NCI-H2081 treated with DMSO at 0.1 percent for 48 hours (cell line): ENCODE measurements at regions not wholly inside any gene's neighbourhood (a gene's known extent, or its start where the extent isn't known, plus 50 kb on each side); places are given as distances from the start of the nearest gene placed in this dataset.

Experiments used
- DNase-seq: peaks from one replicate; lab custom pipeline; 2025; lab: John Stamatoyannopoulos, UW

DNA sequence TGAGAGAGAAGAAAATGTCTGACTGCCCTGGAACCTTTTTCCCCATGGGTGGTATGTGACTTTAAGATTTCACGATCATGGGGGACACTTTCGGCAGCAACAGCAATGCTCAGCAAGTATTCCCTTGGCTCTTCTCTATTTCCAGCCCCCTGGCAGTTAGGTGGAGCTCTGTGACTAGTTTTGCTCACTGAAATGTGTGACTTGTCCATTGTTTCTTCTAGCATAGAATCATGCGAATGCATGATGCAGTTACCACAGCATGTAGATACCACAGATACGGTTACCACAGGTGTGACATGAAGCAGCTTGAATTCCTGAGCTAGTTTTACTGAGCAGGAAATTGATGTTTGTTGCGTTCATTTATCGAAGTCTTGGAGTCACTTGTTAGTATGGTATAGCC is 1034.5 kb upstream of the EEF2KMT start:
- no peak for DNase-seq

DNA sequence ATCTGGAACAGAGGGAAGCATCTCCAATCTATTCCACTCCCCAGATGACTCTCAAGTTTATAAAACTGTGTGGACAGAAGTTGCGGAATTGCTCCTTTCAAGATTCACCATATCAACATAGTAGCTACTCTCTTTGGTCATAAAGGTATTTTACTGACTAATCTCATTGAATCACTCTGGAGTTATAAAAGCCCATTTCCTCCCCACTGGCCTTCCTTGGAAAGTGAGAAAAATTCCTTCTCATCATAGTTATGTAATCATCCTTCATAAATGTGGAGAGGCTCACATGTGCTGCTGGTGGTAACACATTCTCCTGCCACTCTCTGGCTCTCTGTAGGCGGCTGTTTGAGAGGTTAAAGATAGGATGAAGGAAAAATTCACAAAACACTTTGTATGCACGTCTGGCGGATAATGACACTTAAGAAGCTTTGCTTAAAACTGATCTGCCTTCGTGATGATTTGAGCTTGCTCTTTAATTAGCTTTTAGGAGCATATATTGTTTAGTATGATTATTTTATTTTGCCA is 1034.0 kb upstream of the EEF2KMT start:
- DNase-seq, result no peak

DNA sequence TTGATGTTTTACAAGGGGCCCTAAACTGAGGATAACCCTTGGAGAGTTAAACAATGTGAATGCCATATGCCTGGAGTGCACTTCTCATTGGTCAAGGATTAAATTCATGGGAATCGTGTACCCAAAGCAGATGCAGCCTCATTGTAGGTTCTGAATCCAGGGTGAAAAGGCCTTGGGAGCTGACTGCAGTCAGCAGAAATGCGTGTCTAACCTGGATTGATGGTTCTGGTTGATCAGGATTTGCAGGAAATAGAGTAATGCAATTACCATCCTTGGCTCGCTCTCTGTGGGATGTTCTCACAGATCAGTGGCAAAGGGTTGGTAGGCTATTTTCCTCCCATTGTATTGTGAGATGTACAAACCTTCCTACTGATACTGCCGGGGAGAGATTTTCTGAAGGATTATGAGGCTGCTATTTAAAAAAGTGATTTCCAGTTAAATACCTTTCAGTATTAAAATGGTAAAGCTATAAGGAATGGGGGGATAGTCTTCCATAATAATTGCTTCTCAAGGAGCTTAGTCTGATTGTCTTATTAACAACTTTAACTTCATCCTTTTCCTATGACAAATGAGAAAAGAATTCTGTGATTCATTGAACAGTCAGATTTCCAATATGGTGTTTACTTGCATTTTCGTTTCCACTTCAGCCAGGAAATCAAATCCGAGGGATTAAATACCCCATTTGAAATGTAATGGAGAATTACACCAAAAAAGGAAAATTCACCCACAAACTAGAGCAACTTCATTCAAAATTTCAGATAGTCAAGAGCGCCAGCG is 1028.1 kb upstream of the EEF2KMT start:
- no peak for DNase-seq

DNA sequence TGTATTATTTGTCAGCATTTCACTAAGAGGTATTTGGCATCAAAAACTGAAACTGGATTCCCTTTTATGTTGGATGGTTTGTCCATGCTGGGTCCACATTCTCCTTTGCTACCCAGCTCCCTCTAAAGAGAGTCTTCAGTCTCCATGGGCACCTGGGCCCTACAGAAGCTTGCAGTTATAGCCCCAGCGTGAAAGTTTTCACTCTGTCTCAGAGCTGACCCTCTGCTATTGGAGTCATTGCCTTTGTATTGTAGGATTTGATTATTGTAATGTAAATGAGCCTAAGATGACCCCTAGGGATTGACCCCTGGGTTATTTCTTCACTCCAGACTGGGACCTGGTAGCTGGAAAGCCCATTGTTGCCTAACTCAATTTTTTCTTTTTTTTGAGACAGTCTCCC is 1026.5 kb upstream of the EEF2KMT start:
- DNase-seq, result no peak

DNA sequence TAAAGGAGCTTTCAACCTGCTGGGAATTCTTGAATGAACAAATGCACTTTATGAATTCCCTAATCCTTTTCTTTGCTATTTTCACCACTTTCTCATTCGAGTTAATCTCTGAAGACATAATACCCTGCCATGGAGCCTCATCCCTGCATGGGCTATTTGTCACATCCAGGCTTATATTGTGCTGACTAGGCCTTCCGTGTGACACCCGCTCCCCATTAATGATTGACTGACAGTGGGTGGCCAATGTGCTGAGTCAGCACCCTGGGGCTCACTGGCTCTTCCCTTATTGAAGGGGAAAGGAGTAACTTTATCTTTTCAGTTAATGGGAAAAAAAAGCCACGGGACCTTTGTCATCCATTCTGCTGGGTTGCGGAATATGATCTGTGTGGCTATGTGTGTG is 1024.8 kb upstream of the EEF2KMT start:
- no peak for DNase-seq

DNA sequence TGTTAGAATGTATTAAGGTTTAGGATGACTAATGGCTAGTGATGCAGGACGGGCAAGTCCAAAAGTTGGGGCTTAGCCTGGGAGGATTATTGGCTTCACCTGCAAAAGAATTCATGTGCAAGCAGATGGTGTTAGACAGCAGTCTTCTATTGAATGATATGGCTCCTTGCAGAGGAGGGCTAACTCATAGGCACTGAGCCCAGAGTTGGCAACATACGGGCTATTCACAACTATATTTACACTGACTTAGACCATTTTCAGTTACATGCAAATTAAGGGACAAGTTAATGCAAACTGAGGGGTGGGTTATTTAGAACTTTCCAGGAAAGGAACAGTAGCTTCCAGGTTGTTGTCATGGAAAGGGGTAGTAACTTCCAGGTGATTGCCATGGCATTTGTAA is 1017.1 kb upstream of the EEF2KMT start:
- DNase-seq, result no peak

DNA sequence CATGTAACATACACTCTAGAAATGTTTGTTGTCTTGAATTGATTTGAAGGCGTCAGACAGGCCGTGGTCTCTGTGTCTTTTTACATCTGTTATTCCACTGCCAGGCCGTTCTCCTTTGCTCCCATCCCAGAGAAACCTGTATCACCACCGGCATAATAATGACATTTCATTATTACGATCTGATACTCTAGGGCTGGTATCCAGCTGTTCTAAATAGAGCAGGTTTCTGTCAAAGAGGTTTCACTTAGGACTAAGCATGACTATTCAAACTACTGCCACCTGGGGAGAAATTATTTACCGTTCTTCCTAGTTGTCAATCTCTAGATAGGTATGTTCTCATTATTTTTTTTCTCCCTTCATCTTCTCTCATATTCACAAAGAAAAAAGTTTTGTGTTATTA is 1016.2 kb upstream of the EEF2KMT start:
- no peak for DNase-seq

DNA sequence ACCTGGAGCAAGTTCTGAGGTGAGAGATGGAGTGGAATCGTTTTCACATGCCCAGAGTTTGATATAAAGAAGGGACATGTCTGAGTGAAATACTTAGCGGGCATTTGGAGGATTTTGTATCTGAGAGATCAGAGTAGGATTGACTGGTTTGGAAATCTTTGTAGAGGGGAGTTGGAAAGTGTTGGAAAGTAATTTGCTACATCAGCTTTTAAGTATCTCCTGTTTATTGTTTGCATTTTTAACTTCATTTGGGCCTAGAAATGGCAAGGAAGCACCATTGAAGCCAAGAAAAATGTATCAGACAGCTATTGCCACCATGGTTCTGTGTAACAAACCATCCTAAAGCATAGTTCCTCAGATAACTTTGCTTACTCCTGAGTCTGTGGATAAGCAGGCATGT is 1015.1 kb upstream of the EEF2KMT start:
- DNase-seq, result no peak

DNA sequence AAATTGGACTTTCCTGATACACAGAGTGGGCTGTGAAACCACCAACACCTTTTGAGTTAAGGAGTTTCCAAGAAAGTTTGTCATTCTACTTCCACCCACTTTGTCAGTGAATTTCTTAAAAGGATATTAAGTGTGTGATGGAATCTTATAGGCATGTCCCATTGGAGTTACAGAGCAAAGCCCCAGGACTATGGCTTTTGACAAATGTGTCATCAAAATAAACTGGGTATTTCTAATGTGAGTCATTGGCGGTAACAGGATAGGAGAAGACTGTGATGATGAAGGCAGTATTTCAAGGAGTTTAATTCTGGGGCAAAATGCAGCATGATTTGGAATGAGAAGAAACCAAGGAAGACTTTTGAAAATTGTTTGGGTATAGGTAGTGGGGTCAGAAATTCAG is 1013.8 kb upstream of the EEF2KMT start:
- DNase-seq, result no peak

DNA sequence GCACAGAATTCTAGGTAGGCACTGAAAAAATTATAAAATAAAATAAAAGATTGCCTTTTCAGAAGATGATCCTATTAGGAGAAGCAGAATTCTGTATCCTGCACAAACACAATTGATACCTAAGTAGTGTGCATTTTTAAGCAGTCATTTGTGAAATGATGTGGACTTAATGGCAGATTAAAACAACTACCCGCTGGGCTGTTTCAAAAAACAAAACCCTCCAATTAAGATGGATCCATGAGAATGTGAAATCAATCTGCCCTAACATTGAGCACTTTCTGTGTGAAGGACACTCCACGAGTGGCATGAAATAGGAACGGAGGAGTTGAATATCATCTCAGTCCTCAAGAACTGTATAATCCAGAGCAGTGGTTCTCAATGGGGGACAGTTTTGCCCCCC is 1012.8 kb upstream of the EEF2KMT start:
- DNase-seq, result no peak

DNA sequence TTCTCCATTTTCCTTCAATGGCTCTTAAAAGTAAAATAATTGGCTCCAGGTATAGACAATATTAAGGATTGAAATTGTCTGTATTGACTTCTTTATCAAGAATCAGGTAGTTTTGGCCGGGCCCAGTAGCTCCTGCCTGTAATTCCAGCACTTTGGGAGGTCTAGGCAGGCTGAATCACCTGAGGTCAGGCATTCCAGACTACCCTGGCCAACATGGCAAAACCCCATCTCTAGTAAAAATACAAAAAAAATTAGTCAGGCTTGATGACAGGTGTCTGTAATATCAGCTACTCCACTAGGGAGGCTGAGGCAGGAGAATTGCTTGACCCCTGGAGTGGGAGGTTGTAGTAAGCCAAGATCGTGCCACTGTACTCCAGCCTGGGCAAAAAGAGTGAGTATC is 1008.5 kb upstream of the EEF2KMT start:
- DNase-seq, result no peak

DNA sequence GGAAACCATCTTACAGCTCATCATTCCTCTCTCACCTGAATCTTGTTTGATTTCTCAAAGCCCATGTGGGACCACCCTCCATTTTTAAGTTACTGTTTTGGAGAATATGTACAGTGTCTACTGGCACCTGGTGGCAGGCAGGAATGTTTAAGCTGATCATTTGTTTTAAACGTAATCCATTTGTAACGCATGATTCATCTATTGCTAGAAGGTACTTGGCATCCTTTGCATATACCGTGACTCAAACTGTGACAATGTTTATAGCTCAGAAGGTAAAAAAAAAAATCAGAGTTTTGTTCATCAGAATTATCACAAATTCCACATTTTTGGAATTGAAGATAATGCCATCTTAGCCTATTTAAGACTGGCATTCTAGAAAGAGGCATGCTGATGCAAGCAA is 1007.5 kb upstream of the EEF2KMT start:
- no peak for DNase-seq

DNA sequence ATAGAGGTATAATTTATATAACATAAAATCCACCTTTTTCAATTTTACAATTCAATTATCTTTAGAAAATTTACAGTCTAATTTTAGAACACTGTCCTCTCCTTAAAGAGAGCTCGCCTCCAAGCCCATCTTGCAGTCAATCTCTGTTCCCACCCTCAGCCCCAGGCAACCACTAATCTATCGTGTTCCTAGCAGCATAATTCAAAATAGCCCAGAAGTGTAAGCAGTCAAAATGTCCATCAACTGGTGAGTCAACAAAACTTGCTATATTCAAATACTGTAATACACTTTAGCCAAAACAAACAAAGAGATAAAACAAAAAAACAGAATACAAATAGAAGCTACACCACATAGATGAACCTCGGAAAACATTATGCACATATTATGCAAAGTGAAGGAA is 1006.8 kb upstream of the EEF2KMT start:
- DNase-seq, result no peak

DNA sequence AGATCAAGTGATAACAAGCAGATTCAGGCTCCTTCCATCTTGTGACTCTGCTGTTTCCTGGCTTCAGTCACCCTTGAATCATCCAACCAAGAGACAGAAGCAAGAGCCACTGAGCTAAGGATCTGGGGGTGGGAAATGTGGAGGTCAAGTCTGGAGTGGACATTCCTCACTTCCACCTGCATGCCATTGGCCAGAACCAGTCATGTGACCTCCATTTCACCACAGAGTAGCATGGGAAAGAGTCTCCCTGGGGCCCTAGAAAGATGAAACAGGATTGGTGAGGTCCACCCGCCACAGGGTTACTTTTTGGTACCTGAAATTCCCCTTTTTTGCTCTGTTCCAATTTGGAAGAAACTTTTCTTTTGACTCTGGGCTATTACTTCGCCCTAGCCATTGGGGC is 1006.0 kb upstream of the EEF2KMT start:
- DNase-seq, result no peak

DNA sequence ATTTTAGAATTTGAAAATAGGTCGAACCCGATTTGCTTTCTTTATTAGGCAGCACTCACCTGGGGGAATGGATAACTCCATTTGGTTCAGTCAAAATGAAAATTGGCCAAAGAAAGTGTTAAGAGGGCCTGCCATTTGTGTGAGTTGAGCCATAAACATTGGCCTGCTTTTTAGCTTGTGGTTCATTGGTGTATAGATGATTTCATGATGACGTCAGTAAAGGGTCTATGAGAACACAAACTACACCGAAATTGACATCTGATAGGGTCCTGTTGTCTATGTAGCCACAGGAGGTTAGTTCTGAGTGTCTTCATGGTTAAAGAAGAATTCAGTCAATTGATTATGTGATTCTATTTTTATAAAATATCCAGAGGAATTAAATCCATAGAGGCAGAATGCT is 1001.5 kb upstream of the EEF2KMT start:
- no peak for DNase-seq

DNA sequence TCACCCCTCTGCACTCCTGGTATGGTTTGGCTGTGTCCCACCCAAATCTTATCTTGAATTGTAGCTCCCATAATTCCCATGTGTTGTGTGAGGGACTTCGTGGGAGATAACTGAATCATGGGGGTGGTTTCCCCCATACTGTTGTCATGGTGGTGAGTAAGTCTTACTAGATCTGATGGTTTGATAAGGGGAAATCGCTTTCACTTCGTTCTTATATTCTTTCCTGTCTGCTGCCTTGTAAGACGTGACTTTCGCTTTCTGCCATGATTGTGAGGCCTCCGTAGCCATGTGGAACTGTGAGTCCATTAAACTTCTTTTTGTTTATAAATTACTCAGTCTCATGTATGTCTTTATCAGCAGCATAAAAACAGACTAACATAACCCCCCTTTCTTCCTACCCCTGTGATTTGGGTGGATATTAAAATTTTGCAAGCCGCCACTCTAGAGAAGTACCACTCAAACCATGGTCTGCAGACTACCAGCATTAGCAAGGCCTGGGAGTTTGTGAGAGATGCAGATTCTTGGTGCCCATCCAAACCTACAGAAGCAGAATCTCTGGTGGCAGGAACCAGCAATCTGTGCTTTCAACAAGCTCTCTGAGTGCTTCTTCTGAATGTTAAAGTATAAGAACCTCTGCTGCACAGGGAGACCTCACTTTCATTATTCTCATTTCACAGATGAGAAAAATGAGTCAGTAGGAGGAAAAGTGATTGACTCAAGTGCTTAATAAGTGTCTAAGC is 999.5 kb upstream of the EEF2KMT start:
- no peak for DNase-seq

DNA sequence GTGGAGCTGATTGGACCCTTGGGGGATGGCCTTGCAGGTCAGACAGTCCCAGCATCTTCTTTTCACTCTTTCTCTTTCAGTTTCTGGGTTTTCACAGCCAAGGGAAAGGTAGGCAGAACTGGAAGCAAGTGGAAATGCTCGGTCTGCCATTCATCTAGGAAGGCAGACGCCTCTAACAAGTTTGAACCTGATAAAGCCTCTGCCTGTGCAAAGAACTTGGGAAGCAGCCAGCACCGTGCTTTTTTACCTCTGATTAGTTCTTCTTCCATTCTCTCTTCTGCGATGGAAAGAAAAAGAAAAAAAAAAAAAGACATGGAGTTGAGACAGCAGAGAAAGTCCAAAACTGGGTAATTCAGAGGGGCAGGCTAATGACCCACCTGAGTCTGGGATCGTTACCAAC is 997.8 kb upstream of the EEF2KMT start:
- no peak for DNase-seq

DNA sequence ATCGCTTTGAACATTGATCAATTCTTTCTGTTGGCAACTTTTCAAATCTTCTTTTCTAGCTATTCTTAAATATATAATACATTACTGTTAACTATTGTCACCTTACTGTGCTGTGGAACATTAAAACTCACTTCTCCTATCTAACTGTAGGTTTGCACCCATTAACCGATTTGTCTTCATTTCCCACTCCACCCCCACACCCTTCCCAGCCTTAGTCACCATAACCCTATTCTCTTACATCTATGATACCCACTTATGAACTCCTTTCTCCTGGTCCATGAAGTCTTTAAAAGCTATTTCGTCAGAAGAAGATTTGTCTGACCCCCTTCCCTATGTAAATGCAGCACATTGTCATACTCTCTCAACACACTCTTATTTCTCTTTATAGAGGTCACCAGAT is 993.4 kb upstream of the EEF2KMT start:
- DNase-seq, result no peak

DNA sequence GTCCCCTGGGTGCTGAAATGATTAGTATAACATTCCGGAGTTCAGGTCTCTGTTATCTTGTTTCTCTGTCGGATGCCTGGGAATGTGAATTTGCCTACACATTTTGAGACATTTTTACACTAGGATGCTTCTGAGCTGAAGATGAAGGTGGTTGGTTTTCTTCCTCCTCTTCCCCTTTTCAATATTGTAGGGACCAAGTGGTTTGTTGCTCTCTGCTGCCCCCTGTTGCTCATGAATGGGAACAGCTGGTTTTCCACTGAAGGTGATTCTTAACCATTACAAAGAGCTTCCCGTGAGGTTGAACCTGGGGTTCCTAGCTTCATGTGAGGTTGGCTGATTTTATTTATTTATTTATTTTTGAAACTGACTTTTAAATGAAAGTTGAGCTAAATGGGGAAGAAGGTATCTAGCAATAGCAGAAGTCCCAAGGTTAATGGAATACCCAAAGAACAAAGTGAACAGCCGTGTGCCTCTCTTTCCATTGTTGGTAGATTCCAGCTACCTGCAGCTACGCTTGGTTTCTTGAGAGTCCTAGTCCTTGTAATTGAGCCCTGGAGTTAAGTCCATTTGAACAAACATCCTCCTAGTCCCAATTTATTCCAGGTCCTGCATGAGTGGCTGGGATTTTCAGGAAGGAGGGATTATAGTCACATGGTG is 983.9 kb upstream of the EEF2KMT start:
- no peak for DNase-seq

DNA sequence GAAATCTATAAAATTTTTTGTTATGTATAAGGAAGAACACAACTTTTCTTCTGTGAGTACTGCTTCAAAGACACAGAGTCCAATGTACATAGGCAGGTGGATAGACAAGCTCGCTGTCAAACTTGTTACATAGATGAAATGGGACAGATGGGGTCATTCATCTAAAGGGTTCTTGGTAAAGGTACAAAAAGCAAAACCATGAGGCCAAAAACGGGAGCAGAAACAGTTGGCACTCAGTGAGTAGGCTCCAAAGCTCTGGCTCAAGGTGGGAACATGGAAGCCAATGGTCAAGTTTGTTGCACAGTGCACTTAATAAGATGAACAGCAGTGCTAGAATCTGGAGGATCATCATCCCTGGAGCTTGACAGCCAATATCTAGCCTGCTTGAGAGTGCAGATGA is 979.0 kb upstream of the EEF2KMT start:
- no peak for DNase-seq

DNA sequence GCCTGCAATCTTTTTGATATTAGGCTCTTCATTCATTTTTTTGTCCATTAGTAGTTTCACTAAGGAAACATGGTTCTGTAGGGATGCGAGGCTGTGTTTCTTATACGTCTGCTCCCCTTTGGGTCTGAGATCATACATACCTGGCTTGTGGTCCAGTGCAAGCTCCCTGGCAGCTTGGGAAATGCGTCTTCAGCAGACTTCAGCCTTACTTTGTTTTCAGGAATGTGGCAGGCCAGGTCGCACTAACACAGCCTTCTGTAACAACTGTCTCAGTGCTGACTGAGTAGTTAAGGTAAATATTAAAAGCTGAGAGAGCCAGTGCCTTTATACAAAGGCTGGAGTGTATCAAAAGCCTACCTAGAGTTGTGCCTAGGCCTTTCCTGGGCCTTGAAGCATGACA is 970.5 kb upstream of the EEF2KMT start:
- no peak for DNase-seq

DNA sequence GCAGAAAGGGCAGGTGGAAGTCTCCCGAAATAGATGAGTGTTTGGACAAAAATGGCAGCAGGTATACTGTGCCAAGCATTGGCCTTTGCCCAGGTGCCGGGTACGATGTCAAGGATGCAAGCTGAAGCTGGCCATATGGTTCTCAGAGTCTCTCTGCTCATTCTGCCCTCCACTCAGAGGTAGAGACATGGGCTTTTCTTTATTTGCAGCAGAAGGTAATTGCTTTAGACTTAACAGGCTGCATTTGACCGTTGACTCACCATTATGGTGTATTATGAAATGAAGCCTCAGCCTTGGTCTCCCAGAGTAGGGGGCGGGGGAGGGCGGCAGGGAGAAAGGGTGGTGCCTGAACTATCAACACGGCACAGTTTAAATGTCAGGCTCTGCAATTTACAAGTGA is 969.1 kb upstream of the EEF2KMT start:
- DNase-seq, result no peak

DNA sequence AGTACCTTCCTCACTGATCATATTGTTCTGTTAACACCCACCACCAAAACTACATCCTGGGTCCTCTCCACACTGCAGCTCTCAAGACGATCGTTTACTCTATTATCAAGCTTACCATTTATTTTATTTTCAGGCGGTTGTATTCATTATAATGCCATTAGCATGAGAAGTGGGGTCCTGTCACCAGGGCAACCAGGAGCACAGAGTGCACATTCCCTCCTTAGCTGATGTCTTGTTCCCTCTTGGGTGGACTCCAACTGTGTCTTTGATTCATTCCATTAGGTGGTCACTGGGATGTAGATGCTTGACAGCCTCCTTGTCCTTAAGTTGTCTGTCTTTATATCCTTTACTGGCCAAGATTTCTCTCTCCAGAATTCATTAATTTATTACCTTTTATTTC is 965.9 kb upstream of the EEF2KMT start:
- no peak for DNase-seq
